GM23338 (cell line): ENCODE measurements at regions not wholly inside any gene's neighbourhood (a gene's known extent, or its start where the extent isn't known, plus 50 kb on each side); places are given as distances from the start of the nearest gene placed in this dataset.
"Not testable (repeated sequence)": the region's sequence is repeated elsewhere in the genome, so short reads cannot be mapped to it uniquely, and the experiment has no call there.

Source experiments
- EZH2phosphoT487 ChIP-seq: fragments of 200-600 bp; sonication (generic); IDR thresholded peaks from one replicate; pipeline ENCODE4 v1.8.1; 2018; ENCODE audit warnings: antibody characterized with exemption; ENCODE audit not compliant: unreplicated experiment
- TF ChIP-seq, protein P1 (sequence below), 2 experiments: fragments of 200-600 bp in 1 of 2; sonication (generic) in 1 of 2; conservative IDR thresholded peaks; 2 replicates each; pipeline versions ENCODE4 v1.5.1 to v1.6.1; 2016 to 2017; ENCODE audit warnings: antibody characterized with exemption in 2 of 2, low read depth in 2 of 2, mild to moderate bottlenecking in 2 of 2, moderate library complexity in 1 of 2

DNA sequence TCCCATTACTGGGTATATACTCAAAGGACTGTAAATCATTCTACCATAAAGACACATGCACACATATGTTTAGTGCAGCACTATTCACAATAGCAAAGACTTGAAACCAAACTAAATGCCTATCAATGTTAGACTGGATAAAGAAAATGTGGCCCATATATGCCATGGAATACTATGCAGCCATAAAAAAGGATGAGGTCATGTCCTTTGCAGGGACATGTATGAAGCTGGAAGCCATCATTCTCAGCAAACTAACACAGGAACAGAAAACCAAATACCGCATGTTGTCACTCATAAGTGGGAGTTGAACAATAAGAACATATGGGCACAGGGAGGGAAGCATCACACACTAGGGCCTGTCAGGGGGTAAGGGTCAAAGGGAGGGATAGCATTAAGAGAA, 1172.4 kb upstream of the ADGRB3 start:
- TF ChIP-seq, protein P1, sequence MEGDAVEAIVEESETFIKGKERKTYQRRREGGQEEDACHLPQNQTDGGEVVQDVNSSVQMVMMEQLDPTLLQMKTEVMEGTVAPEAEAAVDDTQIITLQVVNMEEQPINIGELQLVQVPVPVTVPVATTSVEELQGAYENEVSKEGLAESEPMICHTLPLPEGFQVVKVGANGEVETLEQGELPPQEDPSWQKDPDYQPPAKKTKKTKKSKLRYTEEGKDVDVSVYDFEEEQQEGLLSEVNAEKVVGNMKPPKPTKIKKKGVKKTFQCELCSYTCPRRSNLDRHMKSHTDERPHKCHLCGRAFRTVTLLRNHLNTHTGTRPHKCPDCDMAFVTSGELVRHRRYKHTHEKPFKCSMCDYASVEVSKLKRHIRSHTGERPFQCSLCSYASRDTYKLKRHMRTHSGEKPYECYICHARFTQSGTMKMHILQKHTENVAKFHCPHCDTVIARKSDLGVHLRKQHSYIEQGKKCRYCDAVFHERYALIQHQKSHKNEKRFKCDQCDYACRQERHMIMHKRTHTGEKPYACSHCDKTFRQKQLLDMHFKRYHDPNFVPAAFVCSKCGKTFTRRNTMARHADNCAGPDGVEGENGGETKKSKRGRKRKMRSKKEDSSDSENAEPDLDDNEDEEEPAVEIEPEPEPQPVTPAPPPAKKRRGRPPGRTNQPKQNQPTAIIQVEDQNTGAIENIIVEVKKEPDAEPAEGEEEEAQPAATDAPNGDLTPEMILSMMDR (conservative IDR thresholded peaks at IDR 0.05; ENCODE audit: low read depth in 2 of 2), result not testable (repeated sequence)
- not testable (repeated sequence) for TF ChIP-seq EZH2phosphoT487
